ENCODE measurements at regions not wholly inside any gene's neighbourhood (a gene's known extent, or its start where the extent isn't known, plus 50 kb on each side); places are given as distances from the start of the nearest gene placed in this dataset.

DNA sequence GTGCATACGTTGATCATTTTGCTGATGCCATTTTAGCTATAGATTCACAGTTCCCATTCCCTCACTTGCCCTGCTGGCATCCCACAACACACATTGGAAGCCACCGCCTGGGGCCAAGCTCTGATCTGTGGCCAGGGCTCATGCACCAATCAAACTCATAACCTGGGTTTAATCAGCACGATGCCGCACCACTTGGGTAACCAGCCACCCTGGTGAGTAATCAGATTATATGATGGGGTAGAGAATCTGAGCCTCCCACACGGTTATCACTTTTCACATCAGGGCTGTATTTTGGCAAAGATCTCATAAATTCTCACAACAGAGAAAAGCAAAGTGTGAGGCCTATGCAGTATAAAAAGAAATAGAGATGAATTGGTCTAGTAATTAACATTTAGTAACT is 66.0 kb upstream of the TNFRSF19 start:
- peak; percentile 20; the same call in 1 of the 2 replicates for TF ChIP-seq POLR2AphosphoS5 (IDR thresholded peaks at IDR 0.05; ENCODE audit: low read depth, low read length)
- TF ChIP-seq, protein P1, sequence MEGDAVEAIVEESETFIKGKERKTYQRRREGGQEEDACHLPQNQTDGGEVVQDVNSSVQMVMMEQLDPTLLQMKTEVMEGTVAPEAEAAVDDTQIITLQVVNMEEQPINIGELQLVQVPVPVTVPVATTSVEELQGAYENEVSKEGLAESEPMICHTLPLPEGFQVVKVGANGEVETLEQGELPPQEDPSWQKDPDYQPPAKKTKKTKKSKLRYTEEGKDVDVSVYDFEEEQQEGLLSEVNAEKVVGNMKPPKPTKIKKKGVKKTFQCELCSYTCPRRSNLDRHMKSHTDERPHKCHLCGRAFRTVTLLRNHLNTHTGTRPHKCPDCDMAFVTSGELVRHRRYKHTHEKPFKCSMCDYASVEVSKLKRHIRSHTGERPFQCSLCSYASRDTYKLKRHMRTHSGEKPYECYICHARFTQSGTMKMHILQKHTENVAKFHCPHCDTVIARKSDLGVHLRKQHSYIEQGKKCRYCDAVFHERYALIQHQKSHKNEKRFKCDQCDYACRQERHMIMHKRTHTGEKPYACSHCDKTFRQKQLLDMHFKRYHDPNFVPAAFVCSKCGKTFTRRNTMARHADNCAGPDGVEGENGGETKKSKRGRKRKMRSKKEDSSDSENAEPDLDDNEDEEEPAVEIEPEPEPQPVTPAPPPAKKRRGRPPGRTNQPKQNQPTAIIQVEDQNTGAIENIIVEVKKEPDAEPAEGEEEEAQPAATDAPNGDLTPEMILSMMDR (IDR thresholded peaks at IDR 0.05): no peak
- TF ChIP-seq RFX5 (IDR thresholded peaks at IDR 0.05; ENCODE audit: low read length): no peak
- TF ChIP-seq, protein P2, sequence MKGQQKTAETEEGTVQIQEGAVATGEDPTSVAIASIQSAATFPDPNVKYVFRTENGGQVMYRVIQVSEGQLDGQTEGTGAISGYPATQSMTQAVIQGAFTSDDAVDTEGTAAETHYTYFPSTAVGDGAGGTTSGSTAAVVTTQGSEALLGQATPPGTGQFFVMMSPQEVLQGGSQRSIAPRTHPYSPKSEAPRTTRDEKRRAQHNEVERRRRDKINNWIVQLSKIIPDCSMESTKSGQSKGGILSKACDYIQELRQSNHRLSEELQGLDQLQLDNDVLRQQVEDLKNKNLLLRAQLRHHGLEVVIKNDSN (IDR thresholded peaks at IDR 0.05; ENCODE audit: borderline replicate concordance, low read depth): no peak
- TF ChIP-seq EP300 (IDR thresholded peaks at IDR 0.05; ENCODE audit: borderline replicate concordance in 1 of 2, low read depth in 1 of 2, low read length in 1 of 2): peak; percentile 66 to 86
- TF ChIP-seq FOXM1 (IDR thresholded peaks at IDR 0.05; ENCODE audit: low read depth): no peak
- no peak for TF ChIP-seq GABPA (IDR thresholded peaks at IDR 0.05; ENCODE audit: low read depth)
- no peak for TF ChIP-seq YY1 (IDR thresholded peaks at IDR 0.05; ENCODE audit: low read depth)
- no peak for TF ChIP-seq RAD21 (IDR thresholded peaks at IDR 0.05; ENCODE audit: low read length)
- TF ChIP-seq FOXJ3 (CRISPR knock-in tag; IDR thresholded peaks at IDR 0.05): no peak
- TF ChIP-seq RCOR1 (IDR thresholded peaks at IDR 0.05; ENCODE audit: low read length): peak; percentile 67; the same call in 1 of the 2 replicates
- TF ChIP-seq SMC3 (IDR thresholded peaks at IDR 0.05; ENCODE audit: low read depth, low read length): no peak
- no peak for TF ChIP-seq TAF1 (IDR thresholded peaks at IDR 0.05; ENCODE audit: borderline replicate concordance, low read depth, low read length)
- no peak for TF ChIP-seq MXI1 (IDR thresholded peaks at IDR 0.05; ENCODE audit: low read depth, low read length)

Data from SK-N-SH (cell line).